ENCODE measurements at regions not wholly inside any gene's neighbourhood (a gene's known extent, or its start where the extent isn't known, plus 50 kb on each side); places are given as distances from the start of the nearest gene placed in this dataset.

- no peak for TF ChIP-seq CTCF (IDR thresholded peaks at IDR 0.05)
- TF ChIP-seq POLR2A (IDR thresholded peaks at IDR 0.05): no peak
Measured at GRCh38 chr12:42893803-42894202, 304.3 kb upstream of the PRICKLE1 start.

All from Peyer's patch (tissue), 4 donors.